ENCODE measurements at regions not wholly inside any gene's neighbourhood (a gene's known extent, or its start where the extent isn't known, plus 50 kb on each side); places are given as distances from the start of the nearest gene placed in this dataset.

DNA sequence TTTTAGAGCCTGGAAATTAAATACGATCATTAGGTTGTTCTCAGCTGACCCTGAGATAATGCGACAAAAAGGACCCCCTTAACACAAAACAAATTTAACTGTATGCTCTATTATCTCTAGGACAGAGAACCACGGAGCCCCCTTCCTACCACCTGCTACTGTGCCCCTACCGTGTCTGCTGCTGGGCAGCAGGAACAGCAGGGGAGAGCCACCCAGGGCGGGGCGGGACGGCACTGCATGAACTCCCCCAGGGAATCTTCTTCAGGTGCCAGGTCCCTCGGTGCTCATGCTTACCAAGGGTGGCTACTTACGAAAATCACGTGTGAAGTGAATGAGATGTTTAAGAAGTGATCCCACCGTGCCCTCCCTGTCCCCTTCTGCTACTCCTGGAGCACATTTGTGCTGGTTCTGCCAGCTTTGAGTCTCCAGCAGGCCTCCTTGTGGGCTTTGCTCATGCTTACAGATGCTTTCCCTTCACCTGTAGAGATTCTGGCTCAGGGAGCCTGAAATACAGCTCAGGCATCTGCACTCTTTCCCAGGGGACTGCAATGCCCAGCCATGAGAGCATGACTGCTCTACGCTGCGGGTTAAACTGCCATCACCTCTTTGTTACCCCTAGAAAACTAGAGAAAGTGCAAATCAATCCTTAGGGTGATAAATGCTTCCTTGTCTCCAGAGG lies 59.9 kb downstream of the MRPL32 start:
- TF ChIP-seq YY1 (IDR thresholded peaks at IDR 0.05; ENCODE audit: insufficient read depth, insufficient read length) (no peak), ZNF274 (IDR thresholded peaks at IDR 0.05; ENCODE audit: low read depth, low read length) (no peak), SUZ12 (IDR thresholded peaks at IDR 0.05; ENCODE audit: extremely low read depth, insufficient read depth, insufficient read length) (no peak)
